HG03108 (cell line): ENCODE measurements at regions not wholly inside any gene's neighbourhood (a gene's known extent, or its start where the extent isn't known, plus 50 kb on each side); places are given as distances from the start of the nearest gene placed in this dataset.
"Not testable (repeated sequence)": the region's sequence is repeated elsewhere in the genome, so short reads cannot be mapped to it uniquely, and the experiment has no call there.

Experiments
- ATAC-seq: cut with Tn5 transposase; IDR thresholded peaks from one replicate; pipeline ENCODE4 v1.9.1; 2021; ENCODE audit warnings: moderate library complexity; ENCODE audit not compliant: unreplicated experiment

DNA sequence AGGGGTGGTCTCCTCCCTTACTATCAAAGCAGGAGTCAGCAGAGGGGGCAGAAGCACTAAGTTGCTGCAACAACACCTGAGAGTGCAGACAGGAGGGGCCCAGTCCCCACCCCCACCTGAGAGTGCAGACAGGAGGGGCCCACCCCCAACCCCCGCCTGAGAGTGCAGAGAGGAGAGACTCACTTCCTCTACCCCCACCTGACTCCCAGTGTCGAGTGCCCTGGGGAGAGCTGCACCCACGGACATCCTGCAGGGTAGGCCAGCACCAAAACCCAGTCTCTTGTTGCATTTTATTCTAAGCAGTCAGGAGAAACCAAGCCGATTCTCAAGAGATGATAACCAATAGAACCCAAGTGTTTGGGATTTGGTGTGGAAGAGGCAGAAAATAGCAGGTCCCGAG lies 78.4 kb downstream of the NAPG start:
- no peak for ATAC-seq

DNA sequence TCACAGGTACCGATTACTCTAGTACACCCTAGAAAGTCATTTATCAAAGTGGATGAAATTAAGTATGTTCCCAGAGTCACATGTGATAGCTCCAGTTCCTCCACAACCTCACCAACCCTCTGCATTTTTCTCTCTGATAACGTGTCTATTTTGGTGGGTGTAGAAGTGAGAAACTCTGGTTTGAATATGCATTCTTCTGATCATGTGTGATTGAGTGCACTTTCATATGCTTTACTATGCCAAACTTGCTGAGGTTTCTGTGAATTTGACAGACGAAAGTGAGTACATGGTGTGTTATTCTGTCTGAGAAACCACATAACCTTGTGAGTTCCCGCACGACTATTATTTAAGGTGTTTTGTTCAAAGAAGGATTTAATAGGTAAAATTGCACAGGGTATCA lies 81.1 kb downstream of the NAPG start:
- peak; percentile 80 for ATAC-seq

GRCh38 chr18:10607332-10608248 lies 81.8 kb downstream of the NAPG start:
- not testable (repeated sequence) for ATAC-seq

- ATAC-seq, result not testable (repeated sequence)
Observed at GRCh38 chr18:10608450-10608849, 82.6 kb downstream of the NAPG start.

- ATAC-seq, result not testable (repeated sequence)
Observed at GRCh38 chr18:10609046-10609445, 83.2 kb downstream of the NAPG start.

- not testable (repeated sequence) for ATAC-seq
Observed at GRCh38 chr18:10613226-10613625, 87.4 kb downstream of the NAPG start.

- not testable (repeated sequence) for ATAC-seq
Observed at GRCh38 chr18:10616714-10617113, 90.9 kb downstream of the NAPG start.

DNA sequence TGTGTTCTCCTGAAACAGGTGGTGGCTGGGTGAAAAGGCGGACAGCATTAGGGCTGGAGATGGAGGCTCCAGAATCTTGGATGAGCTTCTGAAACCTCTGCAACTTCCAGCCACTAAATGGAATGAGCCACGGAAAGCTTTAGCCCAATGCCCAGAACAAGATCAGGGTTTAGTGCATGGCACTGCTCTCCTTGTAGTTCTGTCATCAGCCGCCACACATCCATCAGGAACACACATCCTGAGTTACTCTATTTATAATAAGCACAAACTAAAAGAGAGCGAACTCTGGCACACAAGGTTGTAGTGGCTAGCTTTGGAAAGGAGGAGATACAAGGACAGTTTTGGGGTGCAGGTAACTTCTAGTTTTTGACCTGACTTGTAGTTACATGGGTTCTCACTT lies 93.0 kb downstream of the NAPG start:
- ATAC-seq, result not testable (repeated sequence)

GRCh38 chr18:10619280-10619679 lies 93.5 kb downstream of the NAPG start:
- not testable (repeated sequence) for ATAC-seq

- not testable (repeated sequence) for ATAC-seq
Observed at GRCh38 chr18:10619833-10620232, 94.0 kb downstream of the NAPG start.
